IPS DF 4.7 (cell line): ENCODE measurements at regions not wholly inside any gene's neighbourhood (a gene's known extent, or its start where the extent isn't known, plus 50 kb on each side); places are given as distances from the start of the nearest gene placed in this dataset.
"Not testable (repeated sequence)": the region's sequence is repeated elsewhere in the genome, so short reads cannot be mapped to it uniquely, and the experiment has no call there.

ENCODE experiments used
- DNase-seq: peaks from one replicate; pipeline ENCODE4 v3.0.0-alpha.2; 2013; ENCODE audit warnings: low spot score; ENCODE audit errors: extremely low read depth

- no peak for DNase-seq
Measured at GRCh38 chr4:12120968-12121367, 692.3 kb upstream of the HS3ST1 start.

GRCh38 chr4:12118651-12119213 is 690.0 kb upstream of the HS3ST1 start:
- DNase-seq = no peak

GRCh38 chr4:12116009-12116552 is 687.4 kb upstream of the HS3ST1 start:
- no peak for DNase-seq

- DNase-seq = no peak
Measured at GRCh38 chr4:12110627-12111026, 681.9 kb upstream of the HS3ST1 start.

GRCh38 chr4:12109056-12109455 is 680.4 kb upstream of the HS3ST1 start:
- not testable (repeated sequence) for DNase-seq

GRCh38 chr4:12105519-12105918 is 676.8 kb upstream of the HS3ST1 start:
- no peak for DNase-seq

- DNase-seq = not testable (repeated sequence)
Measured at GRCh38 chr4:12089920-12090319, 661.2 kb upstream of the HS3ST1 start.

- DNase-seq = no peak
Measured at GRCh38 chr4:12084690-12085089, 656.0 kb upstream of the HS3ST1 start.

GRCh38 chr4:12071316-12071715 is 642.6 kb upstream of the HS3ST1 start:
- DNase-seq = no peak

- DNase-seq = no peak
Measured at GRCh38 chr4:12053966-12054365, 625.3 kb upstream of the HS3ST1 start.

GRCh38 chr4:12053556-12053955 is 624.9 kb upstream of the HS3ST1 start:
- DNase-seq = no peak

- peak; percentile 90 for DNase-seq
Measured at GRCh38 chr4:12050357-12050756, 621.7 kb upstream of the HS3ST1 start.

GRCh38 chr4:12042818-12043217 is 614.1 kb upstream of the HS3ST1 start:
- DNase-seq = no peak

GRCh38 chr4:12041828-12042227 is 613.1 kb upstream of the HS3ST1 start:
- DNase-seq = no peak

- DNase-seq = no peak
Measured at GRCh38 chr4:12036450-12036849, 607.8 kb upstream of the HS3ST1 start.

GRCh38 chr4:12028258-12028657 is 599.6 kb upstream of the HS3ST1 start:
- DNase-seq = no peak

- no peak for DNase-seq
Measured at GRCh38 chr4:12022409-12022808, 593.7 kb upstream of the HS3ST1 start.

- no peak for DNase-seq
Measured at GRCh38 chr4:12016729-12017128, 588.0 kb upstream of the HS3ST1 start.

- DNase-seq = no peak
Measured at GRCh38 chr4:12005471-12005870, 576.8 kb upstream of the HS3ST1 start.

- not testable (repeated sequence) for DNase-seq
Measured at GRCh38 chr4:11996581-11996980, 567.9 kb upstream of the HS3ST1 start.

- DNase-seq = no peak
Measured at GRCh38 chr4:11976726-11977263, 548.1 kb upstream of the HS3ST1 start.

- DNase-seq = no peak
Measured at GRCh38 chr4:11973270-11973669, 544.6 kb upstream of the HS3ST1 start.

- no peak for DNase-seq
Measured at GRCh38 chr4:11970754-11971153, 542.1 kb upstream of the HS3ST1 start.
